ENCODE measurements at regions not wholly inside any gene's neighbourhood (a gene's known extent, or its start where the extent isn't known, plus 50 kb on each side); places are given as distances from the start of the nearest gene placed in this dataset.

DNA sequence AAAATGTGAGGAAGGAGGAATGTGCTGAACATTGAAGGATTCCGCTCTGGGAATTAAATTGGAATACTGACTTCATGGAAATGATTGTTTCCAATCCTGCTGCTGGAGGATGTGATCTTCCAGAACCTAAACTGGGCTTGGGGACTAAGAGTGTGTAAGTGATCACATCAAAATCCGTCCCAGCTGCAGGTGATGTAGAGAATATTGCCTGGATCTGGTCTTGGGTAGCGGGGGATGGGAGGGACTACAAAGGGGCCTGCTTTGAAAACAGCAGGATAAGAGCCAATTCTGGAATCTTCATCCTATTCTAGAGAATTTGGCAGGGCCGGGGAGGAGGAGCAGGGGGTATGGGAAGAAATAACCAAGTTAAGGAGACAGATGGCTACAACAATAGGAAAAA is 552.2 kb upstream of the FZD8 start:
- no peak overlapping the region for H3K9ac ChIP-seq (ENCODE audit: control insufficient read depth, insufficient read depth, low read length)
- RAD21 ChIA-PET (ENCODE audit: unreplicated experiment): no interaction called here
- TF ChIP-seq, protein P1, sequence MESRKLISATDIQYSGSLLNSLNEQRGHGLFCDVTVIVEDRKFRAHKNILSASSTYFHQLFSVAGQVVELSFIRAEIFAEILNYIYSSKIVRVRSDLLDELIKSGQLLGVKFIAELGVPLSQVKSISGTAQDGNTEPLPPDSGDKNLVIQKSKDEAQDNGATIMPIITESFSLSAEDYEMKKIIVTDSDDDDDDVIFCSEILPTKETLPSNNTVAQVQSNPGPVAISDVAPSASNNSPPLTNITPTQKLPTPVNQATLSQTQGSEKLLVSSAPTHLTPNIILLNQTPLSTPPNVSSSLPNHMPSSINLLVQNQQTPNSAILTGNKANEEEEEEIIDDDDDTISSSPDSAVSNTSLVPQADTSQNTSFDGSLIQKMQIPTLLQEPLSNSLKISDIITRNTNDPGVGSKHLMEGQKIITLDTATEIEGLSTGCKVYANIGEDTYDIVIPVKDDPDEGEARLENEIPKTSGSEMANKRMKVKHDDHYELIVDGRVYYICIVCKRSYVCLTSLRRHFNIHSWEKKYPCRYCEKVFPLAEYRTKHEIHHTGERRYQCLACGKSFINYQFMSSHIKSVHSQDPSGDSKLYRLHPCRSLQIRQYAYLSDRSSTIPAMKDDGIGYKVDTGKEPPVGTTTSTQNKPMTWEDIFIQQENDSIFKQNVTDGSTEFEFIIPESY (IDR thresholded peaks at IDR 0.05): no peak
- TF ChIP-seq SPI1 (IDR thresholded peaks at IDR 0.05; ENCODE audit: borderline replicate concordance, insufficient read depth, low read depth, low read length) (no peak), ZNF384 (IDR thresholded peaks at IDR 0.05; ENCODE audit: borderline replicate concordance, low read depth, low read length) (no peak), PML (IDR thresholded peaks at IDR 0.05; ENCODE audit: low read length) (no peak), SUZ12 (IDR thresholded peaks at IDR 0.05; ENCODE audit: unreplicated experiment) (no peak), ZSCAN29 (IDR thresholded peaks at IDR 0.05) (no peak), SMAD1 (IDR thresholded peaks at IDR 0.05; ENCODE audit: low read depth, partially characterized antibody) (no peak), CBFB (IDR thresholded peaks at IDR 0.05; ENCODE audit: low read depth) (no peak), BRCA1 (IDR thresholded peaks at IDR 0.05; ENCODE audit: low read depth, low read length) (no peak), DPF2 (IDR thresholded peaks at IDR 0.05) (no peak), POLR2AphosphoS2 (IDR thresholded peaks at IDR 0.05; ENCODE audit: low read depth, low read length) (no peak), TCF7 (IDR thresholded peaks at IDR 0.05; ENCODE audit: borderline replicate concordance) (no peak), SMC3 (IDR thresholded peaks at IDR 0.05; ENCODE audit: borderline replicate concordance, low read length) (no peak)
- TF ChIP-seq, protein P2, sequence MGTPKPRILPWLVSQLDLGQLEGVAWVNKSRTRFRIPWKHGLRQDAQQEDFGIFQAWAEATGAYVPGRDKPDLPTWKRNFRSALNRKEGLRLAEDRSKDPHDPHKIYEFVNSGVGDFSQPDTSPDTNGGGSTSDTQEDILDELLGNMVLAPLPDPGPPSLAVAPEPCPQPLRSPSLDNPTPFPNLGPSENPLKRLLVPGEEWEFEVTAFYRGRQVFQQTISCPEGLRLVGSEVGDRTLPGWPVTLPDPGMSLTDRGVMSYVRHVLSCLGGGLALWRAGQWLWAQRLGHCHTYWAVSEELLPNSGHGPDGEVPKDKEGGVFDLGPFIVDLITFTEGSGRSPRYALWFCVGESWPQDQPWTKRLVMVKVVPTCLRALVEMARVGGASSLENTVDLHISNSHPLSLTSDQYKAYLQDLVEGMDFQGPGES (IDR thresholded peaks at IDR 0.05): no peak
- TF ChIP-seq, protein P3, sequence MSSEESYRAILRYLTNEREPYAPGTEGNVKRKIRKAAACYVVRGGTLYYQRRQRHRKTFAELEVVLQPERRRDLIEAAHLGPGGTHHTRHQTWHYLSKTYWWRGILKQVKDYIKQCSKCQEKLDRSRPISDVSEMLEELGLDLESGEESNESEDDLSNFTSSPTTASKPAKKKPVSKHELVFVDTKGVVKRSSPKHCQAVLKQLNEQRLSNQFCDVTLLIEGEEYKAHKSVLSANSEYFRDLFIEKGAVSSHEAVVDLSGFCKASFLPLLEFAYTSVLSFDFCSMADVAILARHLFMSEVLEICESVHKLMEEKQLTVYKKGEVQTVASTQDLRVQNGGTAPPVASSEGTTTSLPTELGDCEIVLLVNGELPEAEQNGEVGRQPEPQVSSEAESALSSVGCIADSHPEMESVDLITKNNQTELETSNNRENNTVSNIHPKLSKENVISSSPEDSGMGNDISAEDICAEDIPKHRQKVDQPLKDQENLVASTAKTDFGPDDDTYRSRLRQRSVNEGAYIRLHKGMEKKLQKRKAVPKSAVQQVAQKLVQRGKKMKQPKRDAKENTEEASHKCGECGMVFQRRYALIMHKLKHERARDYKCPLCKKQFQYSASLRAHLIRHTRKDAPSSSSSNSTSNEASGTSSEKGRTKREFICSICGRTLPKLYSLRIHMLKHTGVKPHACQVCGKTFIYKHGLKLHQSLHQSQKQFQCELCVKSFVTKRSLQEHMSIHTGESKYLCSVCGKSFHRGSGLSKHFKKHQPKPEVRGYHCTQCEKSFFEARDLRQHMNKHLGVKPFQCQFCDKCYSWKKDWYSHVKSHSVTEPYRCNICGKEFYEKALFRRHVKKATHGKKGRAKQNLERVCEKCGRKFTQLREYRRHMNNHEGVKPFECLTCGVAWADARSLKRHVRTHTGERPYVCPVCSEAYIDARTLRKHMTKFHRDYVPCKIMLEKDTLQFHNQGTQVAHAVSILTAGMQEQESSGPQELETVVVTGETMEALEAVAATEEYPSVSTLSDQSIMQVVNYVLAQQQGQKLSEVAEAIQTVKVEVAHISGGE (CRISPR knock-in tag; IDR thresholded peaks at IDR 0.05): no peak
- in situ Hi-C loops (cut with MboI) (no loop called here), intact Hi-C loops (cut with micrococcal nuclease; ENCODE audit: unreplicated experiment) (no loop called here)
- DNase-seq (ENCODE audit: low read depth, low spot score) (no peak), FAIRE-seq (no peak), ATAC-seq (no peak)
- H4K20me1 ChIP-seq (ENCODE audit: control insufficient read depth, insufficient read depth): no peaks in the 10 kb centered on the region
- 18% methylated on average over 3 of the region's 4 CpGs for WGBS (ENCODE audit: insufficient coverage, insufficient replicate concordance, low lambda C conversion rate, missing lambda C conversion rate)
- no peaks in the 10 kb centered on the region for H3K79me2 ChIP-seq (ENCODE audit: control insufficient read depth, insufficient read depth, low read length)
- POLR2A ChIA-PET: no interaction called here
- no peak overlapping the region for H3K4me2 ChIP-seq (ENCODE audit: control insufficient read depth, insufficient read depth)
- no peaks in the 10 kb centered on the region for H3K27me3 ChIP-seq (replicated peaks in 1 of 2; ENCODE audit: control insufficient read depth in 2 of 2, insufficient read depth in 2 of 2, low read length in 1 of 2)
- no peaks in the 10 kb centered on the region for H3K36me3 ChIP-seq (ENCODE audit: control insufficient read depth in 2 of 2, insufficient read depth in 2 of 2, low read length in 1 of 2)
- H3K4me1 ChIP-seq (ENCODE audit: control insufficient read depth, insufficient read depth, low read length): no peaks in the 10 kb centered on the region
- no peak overlapping the region for H3K4me3 ChIP-seq
- CTCF ChIA-PET: no interaction called here
- SMC1A ChIA-PET (ENCODE audit: uncharacterized antibody, unreplicated experiment): interaction anchor here (1.5 kb wide), 1 partner anchor 11 kb away, joined by 4 read pairs; no protein-coding TSS in a partner anchor
- no TSS peak for BruUV-seq (replicated peaks)
- no peak overlapping the region for H3K27ac ChIP-seq (ENCODE audit: control insufficient read depth, insufficient read depth)
- no peaks in the 10 kb centered on the region; the same call in 2 of the 3 replicates for H3K9me3 ChIP-seq (replicated peaks; ENCODE audit: control insufficient read depth, insufficient read depth, low read length)
- H2AFZ ChIP-seq (ENCODE audit: control insufficient read depth, low read depth, low read length): no peak overlapping the region
